Retinal pigment epithelial cell (primary cell): ENCODE measurements at regions not wholly inside any gene's neighbourhood (a gene's known extent, or its start where the extent isn't known, plus 50 kb on each side); places are given as distances from the start of the nearest gene placed in this dataset.

Experiments used
- DNase-seq: peaks from one replicate; pipeline ENCODE4 v3.0.0-alpha.2; 2010; ENCODE audit warnings: low read depth
- H3K4me3 ChIP-seq: 2 replicates; pipeline ENCODE4 v1.5.1; 2011; ENCODE audit warnings: mild to moderate bottlenecking, low read length, control low read depth, moderate library complexity
- TF ChIP-seq, protein P1 (sequence below): conservative IDR thresholded peaks from 2 replicates; pipeline ENCODE4 v1.5.1; 2011; ENCODE audit warnings: low read depth, low read length, control low read depth, inconsistent platforms

DNA sequence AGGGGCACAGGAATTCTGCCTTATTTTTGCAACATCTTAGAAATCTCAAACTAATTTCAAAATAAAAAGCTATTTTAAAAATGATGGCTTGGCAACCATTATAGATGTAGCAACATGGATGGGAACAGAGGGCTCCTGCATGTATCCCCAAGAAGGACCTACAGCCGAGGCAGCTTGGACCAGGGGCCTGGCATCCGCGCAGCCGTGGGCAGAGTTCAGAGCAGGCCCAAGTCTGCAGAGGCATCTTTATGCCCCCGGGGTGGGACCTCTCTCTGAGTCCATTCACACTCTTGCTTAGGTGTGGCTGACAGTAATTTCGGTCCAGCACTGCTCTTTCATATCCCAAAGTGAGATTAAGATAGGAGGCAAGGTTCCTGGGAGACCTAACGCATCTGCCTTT, 425.8 kb upstream of the MYT1L start:
- no peak for DNase-seq
- H3K4me3 ChIP-seq: no peak overlapping the region
- TF ChIP-seq, protein P1, sequence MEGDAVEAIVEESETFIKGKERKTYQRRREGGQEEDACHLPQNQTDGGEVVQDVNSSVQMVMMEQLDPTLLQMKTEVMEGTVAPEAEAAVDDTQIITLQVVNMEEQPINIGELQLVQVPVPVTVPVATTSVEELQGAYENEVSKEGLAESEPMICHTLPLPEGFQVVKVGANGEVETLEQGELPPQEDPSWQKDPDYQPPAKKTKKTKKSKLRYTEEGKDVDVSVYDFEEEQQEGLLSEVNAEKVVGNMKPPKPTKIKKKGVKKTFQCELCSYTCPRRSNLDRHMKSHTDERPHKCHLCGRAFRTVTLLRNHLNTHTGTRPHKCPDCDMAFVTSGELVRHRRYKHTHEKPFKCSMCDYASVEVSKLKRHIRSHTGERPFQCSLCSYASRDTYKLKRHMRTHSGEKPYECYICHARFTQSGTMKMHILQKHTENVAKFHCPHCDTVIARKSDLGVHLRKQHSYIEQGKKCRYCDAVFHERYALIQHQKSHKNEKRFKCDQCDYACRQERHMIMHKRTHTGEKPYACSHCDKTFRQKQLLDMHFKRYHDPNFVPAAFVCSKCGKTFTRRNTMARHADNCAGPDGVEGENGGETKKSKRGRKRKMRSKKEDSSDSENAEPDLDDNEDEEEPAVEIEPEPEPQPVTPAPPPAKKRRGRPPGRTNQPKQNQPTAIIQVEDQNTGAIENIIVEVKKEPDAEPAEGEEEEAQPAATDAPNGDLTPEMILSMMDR: no peak

DNA sequence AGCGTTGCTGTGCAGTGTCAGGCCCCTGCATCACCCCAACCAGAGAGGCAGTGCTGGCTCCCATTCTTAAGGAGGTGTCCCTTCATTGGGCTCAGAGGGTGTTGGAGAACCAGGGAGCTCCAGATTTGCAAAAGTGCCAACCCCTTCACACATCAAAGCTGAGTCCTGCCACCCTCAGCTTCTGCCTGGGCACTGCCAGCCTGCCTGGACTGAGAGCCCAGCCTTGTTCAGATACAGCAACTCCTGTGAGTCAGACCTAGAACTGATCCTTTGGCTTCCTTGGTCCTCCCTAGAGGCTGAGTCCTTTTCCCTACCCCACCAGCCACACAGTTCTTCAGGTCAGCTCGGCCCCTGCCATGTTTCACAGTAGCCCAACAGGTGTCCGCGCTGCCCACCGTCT, 424.9 kb upstream of the MYT1L start:
- no peak for DNase-seq
- H3K4me3 ChIP-seq: no peak overlapping the region
- TF ChIP-seq, protein P1: no peak

DNA sequence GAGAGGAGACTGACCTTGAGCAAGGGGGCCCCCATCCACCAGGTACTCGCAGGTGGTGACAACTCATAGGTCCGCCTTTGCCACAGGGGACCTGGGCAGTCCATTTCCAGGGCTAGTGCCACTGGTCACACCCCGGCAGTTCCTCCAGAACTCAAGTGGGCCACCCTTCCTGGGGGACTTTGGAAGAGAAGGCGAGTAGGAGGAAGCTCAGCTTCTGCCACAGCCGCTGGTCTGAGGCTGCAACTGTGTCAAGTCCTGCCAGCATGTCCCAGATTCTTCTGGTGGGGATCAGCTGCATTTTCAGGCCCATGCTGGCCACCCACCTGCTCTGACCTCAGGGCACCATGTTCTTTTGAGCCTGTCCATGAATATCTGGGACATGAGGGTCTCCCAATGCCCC, 423.9 kb upstream of the MYT1L start:
- no peak overlapping the region for H3K4me3 ChIP-seq
- no peak for DNase-seq
- TF ChIP-seq, protein P1: no peak

DNA sequence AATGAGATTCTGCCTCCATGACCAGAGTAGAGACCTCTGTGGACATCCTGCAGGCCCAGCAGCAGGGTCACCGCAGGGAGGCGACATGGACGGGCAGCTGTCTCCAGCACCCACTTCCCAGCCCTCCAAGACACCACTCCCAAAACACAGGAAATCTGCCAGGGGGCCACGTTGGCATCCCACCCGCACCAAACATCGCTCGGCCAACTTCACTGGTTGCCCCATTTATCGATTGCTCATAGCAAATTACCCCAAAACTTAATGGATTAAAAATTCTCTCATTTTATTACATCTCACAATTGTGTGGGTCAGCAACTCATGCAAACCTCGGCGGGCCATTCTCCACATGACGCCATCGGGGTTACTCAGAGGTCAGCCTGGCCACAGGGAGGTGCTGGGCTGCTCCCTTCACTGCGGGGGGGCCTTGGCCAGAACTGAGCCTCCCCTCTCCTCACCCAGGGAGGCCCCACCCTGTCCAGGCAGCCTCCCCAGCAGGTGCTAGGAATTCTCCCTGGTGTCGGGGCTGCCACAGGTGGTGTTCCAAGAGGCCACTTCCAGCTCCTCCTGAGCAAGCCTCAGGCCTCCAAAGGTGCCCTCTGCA, 420.7 kb upstream of the MYT1L start:
- TF ChIP-seq, protein P1: no peak
- no peak for DNase-seq

DNA sequence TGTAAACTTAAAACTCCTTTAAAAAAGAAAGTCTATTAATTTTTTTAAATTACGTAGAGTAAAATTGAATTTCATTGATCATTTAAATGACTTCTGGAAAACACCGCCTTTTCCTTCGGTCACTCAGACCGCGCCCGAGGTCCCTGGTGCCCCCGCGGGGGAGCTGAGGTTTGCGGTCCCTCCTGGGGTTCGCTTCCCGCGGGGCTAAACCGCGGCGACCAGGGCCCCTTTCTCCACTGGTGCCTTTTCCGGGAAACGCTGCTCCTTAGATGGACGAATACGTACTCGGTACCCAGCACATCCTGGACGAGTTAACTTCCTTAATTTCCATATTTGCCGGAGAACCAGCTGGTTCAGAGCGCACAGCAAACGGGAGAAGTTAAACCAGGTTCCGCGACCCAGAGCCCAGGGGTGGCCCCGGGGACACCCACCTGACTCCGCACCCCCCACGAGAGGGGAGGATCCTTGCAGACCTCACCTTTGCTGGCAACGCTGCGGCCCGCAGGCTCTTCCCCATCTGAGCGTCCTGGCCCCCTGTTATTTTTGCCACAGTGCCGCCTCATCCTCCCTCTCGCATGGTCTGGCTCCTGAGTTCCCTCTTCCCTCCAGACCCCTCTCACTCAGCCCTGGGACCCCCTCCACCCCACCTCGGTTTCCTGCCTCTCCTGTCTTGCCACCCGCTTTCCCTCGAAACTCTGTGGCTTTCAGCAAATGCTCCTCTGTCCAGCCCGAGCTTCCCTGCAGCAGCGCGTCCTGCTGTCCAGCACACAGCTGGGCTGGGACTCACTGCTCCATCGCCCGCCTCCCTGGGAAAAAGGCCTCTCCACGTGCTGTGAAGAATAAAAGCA, 420.0 kb upstream of the MYT1L start:
- TF ChIP-seq, protein P1: no peak
- DNase-seq: no peak
- no peak overlapping the region for H3K4me3 ChIP-seq

More for the DNA sequence above, 420.7 kb upstream of the MYT1L start:
- H3K4me3 ChIP-seq: no peak overlapping the region

DNA sequence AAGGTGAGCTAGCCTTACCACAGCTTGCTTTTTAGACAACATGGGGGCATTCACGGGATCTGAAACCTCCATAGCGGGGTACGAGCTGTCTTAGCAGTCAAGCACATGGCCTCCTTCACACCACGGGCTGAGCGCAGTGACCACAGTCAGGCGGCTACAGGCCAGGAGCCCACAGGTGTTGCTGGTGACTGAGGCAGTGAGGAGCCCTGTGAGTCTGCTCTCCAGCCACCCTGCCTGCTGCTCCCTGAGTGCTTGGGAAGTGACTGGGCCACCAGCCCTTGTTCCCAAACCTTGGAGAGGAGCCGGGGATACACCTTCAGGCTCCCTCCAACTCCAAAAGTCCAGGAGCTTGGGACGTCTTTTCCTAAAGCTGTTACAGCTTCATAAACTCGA, 418.1 kb upstream of the MYT1L start:
- DNase-seq: no peak
- H3K4me3 ChIP-seq: no peak overlapping the region
- TF ChIP-seq, protein P1: no peak
